ENCODE measurements at regions not wholly inside any gene's neighbourhood (a gene's known extent, or its start where the extent isn't known, plus 50 kb on each side); places are given as distances from the start of the nearest gene placed in this dataset.

DNA sequence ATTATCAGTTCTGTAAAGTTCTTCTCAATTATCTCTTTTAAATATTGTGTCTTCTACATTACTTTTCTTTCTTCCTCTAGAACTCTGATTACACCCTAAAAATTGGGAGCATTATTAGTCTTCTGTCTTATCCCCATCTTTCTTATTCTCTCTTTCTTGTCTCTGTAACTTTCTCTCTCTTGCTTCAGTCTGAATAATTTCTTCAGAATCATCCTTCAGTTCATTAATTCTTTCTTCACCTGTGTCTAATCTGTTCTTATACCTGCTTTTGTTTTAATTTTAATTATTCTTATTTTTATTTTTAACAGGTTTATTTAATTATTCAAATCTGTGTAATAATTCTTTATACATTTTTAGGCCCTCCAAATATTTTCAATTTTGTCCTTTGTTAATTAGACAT lies 114.3 kb downstream of the GATA3 start:
- TF ChIP-seq ZFP30 (CRISPR knock-in tag; IDR thresholded peaks at IDR 0.05) (peak; percentile 92), PPARA (CRISPR knock-in tag; IDR thresholded peaks at IDR 0.05; ENCODE audit: borderline replicate concordance) (no peak), BACH2 (CRISPR knock-in tag; IDR thresholded peaks at IDR 0.05; ENCODE audit: borderline replicate concordance) (no peak), ZFP3 (CRISPR knock-in tag; IDR thresholded peaks at IDR 0.05) (no peak), RARB (CRISPR knock-in tag; IDR thresholded peaks at IDR 0.05) (no peak), ZNF70 (CRISPR knock-in tag; IDR thresholded peaks at IDR 0.05) (no peak), ESRRG (CRISPR knock-in tag; IDR thresholded peaks at IDR 0.05) (no peak), ARNTL (CRISPR knock-in tag; IDR thresholded peaks at IDR 0.05; ENCODE audit: borderline replicate concordance, low read depth) (no peak), TCF4 (CRISPR knock-in tag; IDR thresholded peaks at IDR 0.05; ENCODE audit: borderline replicate concordance) (no peak), CSDC2 (CRISPR knock-in tag; IDR thresholded peaks at IDR 0.05) (no peak)
- TF ChIP-seq, protein P1, sequence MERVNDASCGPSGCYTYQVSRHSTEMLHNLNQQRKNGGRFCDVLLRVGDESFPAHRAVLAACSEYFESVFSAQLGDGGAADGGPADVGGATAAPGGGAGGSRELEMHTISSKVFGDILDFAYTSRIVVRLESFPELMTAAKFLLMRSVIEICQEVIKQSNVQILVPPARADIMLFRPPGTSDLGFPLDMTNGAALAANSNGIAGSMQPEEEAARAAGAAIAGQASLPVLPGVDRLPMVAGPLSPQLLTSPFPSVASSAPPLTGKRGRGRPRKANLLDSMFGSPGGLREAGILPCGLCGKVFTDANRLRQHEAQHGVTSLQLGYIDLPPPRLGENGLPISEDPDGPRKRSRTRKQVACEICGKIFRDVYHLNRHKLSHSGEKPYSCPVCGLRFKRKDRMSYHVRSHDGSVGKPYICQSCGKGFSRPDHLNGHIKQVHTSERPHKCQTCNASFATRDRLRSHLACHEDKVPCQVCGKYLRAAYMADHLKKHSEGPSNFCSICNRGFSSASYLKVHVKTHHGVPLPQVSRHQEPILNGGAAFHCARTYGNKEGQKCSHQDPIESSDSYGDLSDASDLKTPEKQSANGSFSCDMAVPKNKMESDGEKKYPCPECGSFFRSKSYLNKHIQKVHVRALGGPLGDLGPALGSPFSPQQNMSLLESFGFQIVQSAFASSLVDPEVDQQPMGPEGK (CRISPR knock-in tag; IDR thresholded peaks at IDR 0.05; ENCODE audit: borderline replicate concordance): no peak
